C4-2B (cell line): ENCODE measurements at regions not wholly inside any gene's neighbourhood (a gene's known extent, or its start where the extent isn't known, plus 50 kb on each side); places are given as distances from the start of the nearest gene placed in this dataset.
"Not testable (repeated sequence)": the region's sequence is repeated elsewhere in the genome, so short reads cannot be mapped to it uniquely, and the experiment has no call there.

Experiments
- H3K27ac ChIP-seq: fragments of 450-650 bp; 2 replicates; pipeline ENCODE4 v1.5.1; 2017
- CTCF ChIP-seq: fragments of 450-650 bp; conservative IDR thresholded peaks from 2 replicates; pipeline ENCODE4 v1.5.1; 2017; ENCODE audit warnings: mild to moderate bottlenecking
- ZFX ChIP-seq: fragments of 450-650 bp; IDR thresholded peaks from 2 replicates; pipeline ENCODE4 v1.6.1; 2017

- TF ChIP-seq CTCF (no peak), ZFX (no peak)
- H3K27ac ChIP-seq, result no peak overlapping the region
Observed at GRCh38 chr2:163155925-163156324, 317.4 kb upstream of the KCNH7 start.

- H3K27ac ChIP-seq, result no peak overlapping the region
Observed at GRCh38 chr2:163155279-163155883, 316.8 kb upstream of the KCNH7 start.

GRCh38 chr2:163142618-163143017, 304.1 kb upstream of the KCNH7 start:
- TF ChIP-seq CTCF, result no peak
- TF ChIP-seq ZFX, result no peak
- H3K27ac ChIP-seq, result no peak overlapping the region

More at GRCh38 chr2:163155279-163155883, 316.8 kb upstream of the KCNH7 start:
- TF ChIP-seq CTCF (peak; percentile 77), ZFX (no peak)

- TF ChIP-seq CTCF, result no peak
- no peak overlapping the region for H3K27ac ChIP-seq
Observed at GRCh38 chr2:163138947-163139346, 300.4 kb upstream of the KCNH7 start.

- no peak for TF ChIP-seq ZFX
- no peak for TF ChIP-seq CTCF
- no peak overlapping the region for H3K27ac ChIP-seq
Observed at GRCh38 chr2:163135256-163135655, 296.7 kb upstream of the KCNH7 start.

- TF ChIP-seq CTCF, result no peak
- no peak for TF ChIP-seq ZFX
- no peak overlapping the region for H3K27ac ChIP-seq
Observed at GRCh38 chr2:163133602-163134001, 295.0 kb upstream of the KCNH7 start.

- TF ChIP-seq CTCF (peak; percentile 69), ZFX (no peak)
- no peak overlapping the region for H3K27ac ChIP-seq
Observed at GRCh38 chr2:163132850-163133249, 294.3 kb upstream of the KCNH7 start.

- not testable (repeated sequence) for H3K27ac ChIP-seq
Observed at GRCh38 chr2:163132207-163132606, 293.6 kb upstream of the KCNH7 start.
